NCI-H1694 treated with DMSO at 0.1 percent for 48 hours (cell line): ENCODE measurements at regions not wholly inside any gene's neighbourhood (a gene's known extent, or its start where the extent isn't known, plus 50 kb on each side); places are given as distances from the start of the nearest gene placed in this dataset.
"Not testable (repeated sequence)": the region's sequence is repeated elsewhere in the genome, so short reads cannot be mapped to it uniquely, and the experiment has no call there.

Experiments used
- DNase-seq: peaks from one replicate; lab custom pipeline; 2025; lab: John Stamatoyannopoulos, UW

- no peak for DNase-seq
Measured at GRCh38 chr5:42989190-42989589, 50.9 kb downstream of the ANXA2R start.

- DNase-seq, result no peak
Measured at GRCh38 chr5:42988568-42988967, 51.6 kb downstream of the ANXA2R start.

GRCh38 chr5:42985129-42986037 is 54.7 kb downstream of the ANXA2R start:
- DNase-seq, result no peak

- DNase-seq, result no peak
Measured at GRCh38 chr5:42984307-42984706, 55.8 kb downstream of the ANXA2R start.

- DNase-seq, result no peak
Measured at GRCh38 chr5:42982107-42982622, 58.0 kb downstream of the ANXA2R start.

GRCh38 chr5:42981417-42982106 is 58.6 kb downstream of the ANXA2R start:
- DNase-seq, result not testable (repeated sequence)

- DNase-seq, result not testable (repeated sequence)
Measured at GRCh38 chr5:42981015-42981414, 59.1 kb downstream of the ANXA2R start.

GRCh38 chr5:42980391-42980790 is 59.7 kb downstream of the ANXA2R start:
- not testable (repeated sequence) for DNase-seq

GRCh38 chr5:42979242-42979641 is 60.9 kb downstream of the ANXA2R start:
- DNase-seq, result not testable (repeated sequence)

GRCh38 chr5:42974536-42974935 is 65.6 kb downstream of the ANXA2R start:
- no peak for DNase-seq

- DNase-seq, result no peak
Measured at GRCh38 chr5:42970636-42971559, 69.2 kb downstream of the ANXA2R start.

GRCh38 chr5:42965934-42966333 is 74.2 kb downstream of the ANXA2R start:
- no peak for DNase-seq

- no peak for DNase-seq
Measured at GRCh38 chr5:42963412-42963811, 76.7 kb downstream of the ANXA2R start.

- no peak for DNase-seq
Measured at GRCh38 chr5:42962124-42962523, 78.0 kb downstream of the ANXA2R start.

GRCh38 chr5:42960506-42960905 is 79.6 kb downstream of the ANXA2R start:
- no peak for DNase-seq

- no peak for DNase-seq
Measured at GRCh38 chr5:42956551-42956950, 83.6 kb downstream of the ANXA2R start.

GRCh38 chr5:42953041-42953440 is 87.1 kb downstream of the ANXA2R start:
- no peak for DNase-seq

GRCh38 chr5:42952578-42952974 is 87.5 kb downstream of the ANXA2R start:
- DNase-seq, result no peak

GRCh38 chr5:42951293-42951840 is 88.8 kb downstream of the ANXA2R start:
- DNase-seq, result peak; percentile 18

- no peak for DNase-seq
Measured at GRCh38 chr5:42950456-42951292, 89.4 kb downstream of the ANXA2R start.

- DNase-seq, result no peak
Measured at GRCh38 chr5:42950116-42950455, 90.0 kb downstream of the ANXA2R start.
